ENCODE measurements at regions not wholly inside any gene's neighbourhood (a gene's known extent, or its start where the extent isn't known, plus 50 kb on each side); places are given as distances from the start of the nearest gene placed in this dataset.
"Not testable (repeated sequence)": the region's sequence is repeated elsewhere in the genome, so short reads cannot be mapped to it uniquely, and the experiment has no call there.

DNA sequence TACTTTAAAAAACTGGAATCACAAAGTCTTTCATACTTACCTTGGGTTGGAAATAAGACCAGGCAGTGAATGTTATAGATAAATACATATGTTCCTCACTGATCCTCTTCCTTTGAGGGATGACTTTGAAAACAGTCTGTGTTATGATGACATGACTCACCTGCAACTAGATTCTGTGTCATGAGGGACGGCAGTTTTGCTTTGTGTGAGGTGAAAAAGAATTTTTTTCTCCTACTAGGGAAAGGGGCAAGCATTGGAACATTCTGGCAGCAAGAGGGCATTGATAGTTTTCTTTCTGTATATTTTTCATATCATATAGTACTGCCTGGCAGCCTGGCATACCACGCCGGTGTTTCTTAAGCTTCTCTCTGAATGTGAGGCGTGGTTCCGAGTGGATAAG lies 99.8 kb upstream of the THOC3 start:
- TF ChIP-seq, protein P1, sequence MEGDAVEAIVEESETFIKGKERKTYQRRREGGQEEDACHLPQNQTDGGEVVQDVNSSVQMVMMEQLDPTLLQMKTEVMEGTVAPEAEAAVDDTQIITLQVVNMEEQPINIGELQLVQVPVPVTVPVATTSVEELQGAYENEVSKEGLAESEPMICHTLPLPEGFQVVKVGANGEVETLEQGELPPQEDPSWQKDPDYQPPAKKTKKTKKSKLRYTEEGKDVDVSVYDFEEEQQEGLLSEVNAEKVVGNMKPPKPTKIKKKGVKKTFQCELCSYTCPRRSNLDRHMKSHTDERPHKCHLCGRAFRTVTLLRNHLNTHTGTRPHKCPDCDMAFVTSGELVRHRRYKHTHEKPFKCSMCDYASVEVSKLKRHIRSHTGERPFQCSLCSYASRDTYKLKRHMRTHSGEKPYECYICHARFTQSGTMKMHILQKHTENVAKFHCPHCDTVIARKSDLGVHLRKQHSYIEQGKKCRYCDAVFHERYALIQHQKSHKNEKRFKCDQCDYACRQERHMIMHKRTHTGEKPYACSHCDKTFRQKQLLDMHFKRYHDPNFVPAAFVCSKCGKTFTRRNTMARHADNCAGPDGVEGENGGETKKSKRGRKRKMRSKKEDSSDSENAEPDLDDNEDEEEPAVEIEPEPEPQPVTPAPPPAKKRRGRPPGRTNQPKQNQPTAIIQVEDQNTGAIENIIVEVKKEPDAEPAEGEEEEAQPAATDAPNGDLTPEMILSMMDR (IDR thresholded peaks at IDR 0.05), result not testable (repeated sequence)
- TF ChIP-seq POLR2A (IDR thresholded peaks at IDR 0.05), result not testable (repeated sequence)

Measured in body of pancreas (tissue), 4 donors.